ENCODE measurements at regions not wholly inside any gene's neighbourhood (a gene's known extent, or its start where the extent isn't known, plus 50 kb on each side); places are given as distances from the start of the nearest gene placed in this dataset.

GRCh38 chr4:96166806-96167205 lies 326.9 kb downstream of the PDHA2 start:
- BruUV-seq (replicated peaks): no TSS peak
- POLR2A ChIA-PET: no interaction called here
- FAIRE-seq: no peak

More at GRCh38 chr4:96166806-96167205, 326.9 kb downstream of the PDHA2 start:
- CTCF ChIA-PET: interaction anchor here (0.6 to 1.1 kb wide), 2 partner anchors 15 to 1465 kb away, joined by 3 to 4 read pairs; no protein-coding TSS in a partner anchor
- no peak overlapping the region for H3K9ac ChIP-seq (replicated peaks; ENCODE audit: extremely low read depth, insufficient read depth, low read length)
- no peak overlapping the region for H3K4me3 ChIP-seq (replicated peaks in 1 of 3; ENCODE audit: insufficient read depth in 1 of 3, low read depth in 1 of 3, low read length in 3 of 3)
- intact Hi-C loops (cut with micrococcal nuclease) (no loop called here), dilution Hi-C loops (cut with MboI; ENCODE audit: extremely low pct_ligation_motif_present, low sequenced_read_pairs) (no loop called here)
- no peak overlapping the region for H2AFZ ChIP-seq (ENCODE audit: low read depth, low read length)
- no peaks in the 10 kb centered on the region for H3K4me1 ChIP-seq (ENCODE audit: control insufficient read depth, extremely low read depth, insufficient read depth, low read length)
- no peaks in the 10 kb centered on the region for H3K36me3 ChIP-seq (ENCODE audit: control insufficient read depth in 2 of 2, extremely low read depth in 1 of 2, insufficient read depth in 2 of 2, low read length in 2 of 2)
- no peaks in the 10 kb centered on the region for H3K9me3 ChIP-seq (replicated peaks; ENCODE audit: control insufficient read depth, insufficient read depth, low read length)
- no peaks in the 10 kb centered on the region for H3K79me2 ChIP-seq (ENCODE audit: control insufficient read depth, insufficient read depth, low read length)
- H3K27ac ChIP-seq (ENCODE audit: insufficient read depth, low read depth, low read length): no peak overlapping the region
- no peak for DNase-seq (ENCODE audit: low read depth, low spot score)
- no peak overlapping the region for H3K4me2 ChIP-seq (ENCODE audit: insufficient read depth, low read length)
- TF ChIP-seq FOS (IDR thresholded peaks at IDR 0.05; ENCODE audit: borderline replicate concordance, insufficient read depth, low read length): no peak
- no peak for TF ChIP-seq MAX (IDR thresholded peaks at IDR 0.05; ENCODE audit: insufficient read depth, insufficient read length)
- TF ChIP-seq CTCF (IDR thresholded peaks at IDR 0.05; ENCODE audit: extremely low read depth in 1 of 2, insufficient read depth in 1 of 2, low read depth in 1 of 2, low read length in 2 of 2): no peak
- no peak for TF ChIP-seq MYC (IDR thresholded peaks at IDR 0.05; ENCODE audit: low read depth, low read length)
- TF ChIP-seq JUN (IDR thresholded peaks at IDR 0.05; ENCODE audit: borderline replicate concordance, insufficient read depth, insufficient read length, low read depth): no peak
- no peak for TF ChIP-seq POLR2AphosphoS5 (IDR thresholded peaks at IDR 0.05; ENCODE audit: insufficient read depth, low read depth, low read length)
- TF ChIP-seq EZH2 (IDR thresholded peaks at IDR 0.05; ENCODE audit: borderline replicate concordance, low read depth, low read length, severe bottlenecking): no peak
- TF ChIP-seq GATA2 (IDR thresholded peaks at IDR 0.05; ENCODE audit: insufficient read depth, insufficient read length, low read depth, low read length): no peak
- TF ChIP-seq POLR2A (IDR thresholded peaks at IDR 0.05; ENCODE audit: low read depth, low read length): no peak
- H3K9me1 ChIP-seq (replicated peaks; ENCODE audit: control insufficient read depth, extremely low read depth, insufficient read depth, low read length): no peaks in the 10 kb centered on the region
- no peaks in the 10 kb centered on the region for H4K20me1 ChIP-seq (replicated peaks; ENCODE audit: control insufficient read depth, extremely low read depth, insufficient read depth, low read length)
- no peaks in the 10 kb centered on the region for H3K27me3 ChIP-seq (ENCODE audit: control insufficient read depth in 2 of 2, insufficient read depth in 2 of 2, low read length in 2 of 2)
